Heart right ventricle (tissue), 16 donors: ENCODE measurements at regions not wholly inside any gene's neighbourhood (a gene's known extent, or its start where the extent isn't known, plus 50 kb on each side); places are given as distances from the start of the nearest gene placed in this dataset.

ENCODE experiments used
- ATAC-seq, 8 donors: fragments of 200-7000 bp; cut with Tn5 transposase; one replicate each; pipeline ENCODE4 v1.9.1; 2020; ENCODE audit warnings: mild to moderate bottlenecking in 8 of 8, moderate library complexity in 8 of 8, moderate number of reproducible peaks in 1 of 8
- DNase-seq, 2 donors: peaks; one replicate each; pipeline ENCODE4 v3.0.0-alpha.2; 2020
- H3K27ac ChIP-seq, 10 donors: fragments of 200-600 bp; sonication (generic) in 2 of 10; one replicate each; pipeline versions ENCODE4 v1.5.0 to v1.8.0; 2020 to 2022; ENCODE audit warnings: mild to moderate bottlenecking in 3 of 10
- H3K27me3 ChIP-seq, 7 donors: fragments of 200-600 bp; one replicate each; pipeline ENCODE4 v1.8.0; 2021 to 2022; ENCODE audit warnings: mild to moderate bottlenecking in 2 of 7
- H3K36me3 ChIP-seq, 9 donors: fragments of 200-600 bp; sonication (generic) in 1 of 9; one replicate each; pipeline versions ENCODE4 v1.5.0 to v1.8.0; 2020 to 2022; ENCODE audit warnings: mild to moderate bottlenecking in 2 of 9
- H3K4me1 ChIP-seq, 9 donors: fragments of 200-600 bp; sonication (generic) in 1 of 9; one replicate each; pipeline versions ENCODE4 v1.5.0 to v1.8.0; 2020 to 2022; ENCODE audit warnings: mild to moderate bottlenecking in 4 of 9
- H3K4me3 ChIP-seq, 10 donors: fragments of 200-600 bp; sonication (generic) in 2 of 10; one replicate each; pipeline versions ENCODE4 v1.5.0 to v1.8.0; 2020 to 2022; ENCODE audit warnings: mild to moderate bottlenecking in 7 of 10, moderate library complexity in 2 of 10
- H3K9me3 ChIP-seq, 11 donors: fragments of 200-600 bp in 10 of 11; sonication (generic) in 2 of 11; one replicate each; pipeline versions ENCODE4 v1.5.0 to v1.8.0; 2013 to 2022; ENCODE audit warnings: mild to moderate bottlenecking in 2 of 11, control low read depth in 1 of 11, moderate library complexity in 1 of 11
- WGBS, 2 donors: extraction: QIAGEN DNeasy Blood & Tissue Kit; methylation state at CpG; one replicate each; pipeline ENCODE4 v1.1.7; 2013; ENCODE audit warnings: inconsistent platforms in 1 of 2; 5-methylcytosine and 5-hydroxymethylcytosine counted together
- intact Hi-C, 10 donors: fragments of 100-400 bp; cut with DNase I; formaldehyde crosslinking; loops; one replicate each; pipeline versions ENCODE4 v1.11.1 to v1.14.2; 2022
- TF ChIP-seq, protein P1 (sequence below), 9 donors: fragments of 200-600 bp; sonication (generic) in 2 of 9; IDR thresholded peaks; one replicate each; pipeline versions ENCODE4 v1.5.0 to v1.8.0; 2021 to 2022; ENCODE audit warnings: antibody characterized with exemption in 9 of 9, mild to moderate bottlenecking in 5 of 9, moderate library complexity in 1 of 9
- donor health status: Arrhythmogenic right ventricular cardiomyopathy.
- donor health status: ischemic (EF 13 %, LVEDD 7.1; RV severe dilation, severe dysfunction).
- donor health status: healthy with polysubstance abuse.
- donor health status: DM: no; HTN: yes; CAD: no.
- donor health status: DM: no; HTN: no; CAD: no.
- donor health status: ischemic (EF 25% LVEDD 6.9; RV normal size, moderate dysfunction).
- donor health status: ischemic (EF 25% LVEDD 5.7; RV mildly dilated, moderate dysfunction).
- donor health status: healthy.
- donor health status: DM: yes; HTN: yes; CAD: no.
- donor health status: Ischemic cardiomyopathy.
- donor health status: ischemic (EF 35%, LVEDD 5.7; RV mildly dilated, moderate dysfunction).
- donor health status: nonischemic (EF 11% LVEDD 7.7; RV severe dilation, severe dysfunction).
- donor health status: DM: yes; HTN: yes; CAD: no.
- donor health status: PGD.
- donor health status: ischemic (EF 29% LVEDD 5.4; RV normal size, mild dysfunction).
- donor health status: nonischemic (EF 23%, LVEDD 6.1; RV moderate dilation, normal function).

DNA sequence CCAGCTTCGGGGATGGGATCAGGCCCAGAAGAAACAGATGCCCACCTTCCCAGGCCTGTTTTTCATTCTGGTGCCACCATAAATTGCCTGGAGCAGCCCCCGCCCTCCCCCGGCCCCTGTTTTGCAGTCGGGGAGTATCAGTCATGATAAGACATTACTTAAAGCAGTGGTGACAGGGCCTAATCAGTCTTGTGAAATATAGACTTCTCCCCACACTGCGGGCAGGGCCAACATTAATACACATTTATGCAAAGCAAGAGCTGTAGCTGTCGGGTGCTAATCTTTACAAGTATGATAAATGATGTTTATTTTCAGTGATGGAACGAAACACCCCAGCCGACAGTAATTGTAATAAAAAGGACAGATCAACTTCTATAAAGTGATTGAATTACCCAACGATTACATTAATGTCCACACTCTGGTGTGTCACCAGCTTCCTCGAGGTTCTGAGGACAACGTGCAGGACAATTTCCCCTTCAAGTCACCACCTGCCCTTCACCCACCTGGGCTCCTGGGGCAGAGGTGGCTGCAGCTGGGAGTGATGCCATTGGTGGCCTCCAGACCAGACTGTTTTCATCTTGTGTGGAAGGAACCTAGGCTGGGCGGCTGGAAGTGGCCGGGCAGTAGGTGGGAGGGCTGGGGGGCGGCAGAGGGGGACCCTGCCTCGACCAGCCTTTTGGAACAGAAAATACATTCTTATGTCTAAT, 226.0 kb downstream of the TFCP2L1 start:
- TF ChIP-seq, protein P1, sequence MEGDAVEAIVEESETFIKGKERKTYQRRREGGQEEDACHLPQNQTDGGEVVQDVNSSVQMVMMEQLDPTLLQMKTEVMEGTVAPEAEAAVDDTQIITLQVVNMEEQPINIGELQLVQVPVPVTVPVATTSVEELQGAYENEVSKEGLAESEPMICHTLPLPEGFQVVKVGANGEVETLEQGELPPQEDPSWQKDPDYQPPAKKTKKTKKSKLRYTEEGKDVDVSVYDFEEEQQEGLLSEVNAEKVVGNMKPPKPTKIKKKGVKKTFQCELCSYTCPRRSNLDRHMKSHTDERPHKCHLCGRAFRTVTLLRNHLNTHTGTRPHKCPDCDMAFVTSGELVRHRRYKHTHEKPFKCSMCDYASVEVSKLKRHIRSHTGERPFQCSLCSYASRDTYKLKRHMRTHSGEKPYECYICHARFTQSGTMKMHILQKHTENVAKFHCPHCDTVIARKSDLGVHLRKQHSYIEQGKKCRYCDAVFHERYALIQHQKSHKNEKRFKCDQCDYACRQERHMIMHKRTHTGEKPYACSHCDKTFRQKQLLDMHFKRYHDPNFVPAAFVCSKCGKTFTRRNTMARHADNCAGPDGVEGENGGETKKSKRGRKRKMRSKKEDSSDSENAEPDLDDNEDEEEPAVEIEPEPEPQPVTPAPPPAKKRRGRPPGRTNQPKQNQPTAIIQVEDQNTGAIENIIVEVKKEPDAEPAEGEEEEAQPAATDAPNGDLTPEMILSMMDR (IDR thresholded peaks at IDR 0.05): no peak
- no peak for ATAC-seq
- H3K4me3 ChIP-seq: no peak overlapping the region
- H3K9me3 ChIP-seq: no peaks in the 10 kb centered on the region
- WGBS, 2 donors: 75% methylated on average over 15 of the region's 15 CpGs
- DNase-seq: no peak
- no peak overlapping the region for H3K27ac ChIP-seq
- no peaks in the 10 kb centered on the region for H3K36me3 ChIP-seq
- H3K4me1 ChIP-seq: no peaks in the 10 kb centered on the region
- peaks cover 0 to 38% (median 5%) of the 10 kb centered on the region in 7 donors for H3K27me3 ChIP-seq
- intact Hi-C loops: no loop called here

DNA sequence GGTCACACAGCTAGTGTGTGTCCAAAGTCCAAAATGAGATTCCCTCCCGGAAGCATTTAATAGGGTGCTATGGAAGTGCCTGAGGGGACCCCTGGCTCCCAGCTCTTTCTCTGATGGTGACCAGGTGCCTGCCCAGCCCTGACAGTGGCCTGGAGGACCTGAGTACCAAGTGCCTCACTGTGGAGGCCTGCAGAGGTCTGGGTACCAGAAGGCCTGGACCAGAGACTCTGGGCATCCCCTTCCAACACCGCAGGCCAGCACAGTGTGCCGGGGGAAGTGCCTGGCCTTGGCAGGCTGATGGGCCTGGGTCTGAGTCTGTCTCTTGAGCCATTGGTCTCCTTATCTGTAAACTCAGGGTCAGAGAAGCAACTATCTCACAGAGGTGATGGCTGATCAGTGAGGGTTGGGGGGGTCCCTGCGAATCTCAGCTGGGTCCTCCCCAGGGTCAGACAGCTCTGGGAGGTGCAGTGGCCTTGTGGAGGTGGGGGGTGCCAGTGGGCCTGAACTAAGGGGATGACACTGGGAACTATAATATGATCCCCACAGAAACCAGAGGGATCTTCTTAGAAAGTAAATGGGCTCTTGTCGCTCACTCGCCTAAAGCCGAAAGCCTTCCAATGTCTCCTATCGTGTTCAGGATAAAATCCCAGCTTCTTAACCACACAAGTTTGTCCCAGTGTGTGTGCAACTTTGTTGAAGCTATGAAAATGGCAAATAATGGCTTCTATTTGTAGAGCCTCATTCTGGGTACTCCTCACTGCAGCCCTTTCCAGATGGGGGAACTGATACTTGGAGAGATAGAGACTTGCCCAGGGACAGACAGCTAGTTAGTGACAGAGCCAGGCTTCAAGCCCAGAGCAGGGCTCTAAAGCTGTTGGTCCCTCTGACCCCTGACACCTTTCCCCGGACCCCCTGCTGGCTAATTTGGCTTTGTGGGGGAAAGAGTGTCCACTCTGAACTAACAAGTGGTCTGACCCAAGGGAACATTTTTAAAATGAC, 225.1 kb downstream of the TFCP2L1 start:
- intact Hi-C loops: loop anchor here in 1 of 10 donors (10.0 kb wide), 1 partner anchor 115 kb away; no protein-coding TSS in a partner anchor
- Histone ChIP-seq H3K36me3 (no peaks in the 10 kb centered on the region), H3K4me1 (no peaks in the 10 kb centered on the region), H3K4me3 (no peak overlapping the region), H3K27me3 (peaks cover 0 to 47% (median 15%) of the 10 kb centered on the region in 7 donors), H3K9me3 (no peaks in the 10 kb centered on the region), H3K27ac (no peak overlapping the region)
- DNase-seq (no peak), ATAC-seq (no peak)
- WGBS, 2 donors: 89 to 93% methylated on average over 9 of the region's 9 CpGs
- TF ChIP-seq, protein P1 (IDR thresholded peaks at IDR 0.05): no peak

DNA sequence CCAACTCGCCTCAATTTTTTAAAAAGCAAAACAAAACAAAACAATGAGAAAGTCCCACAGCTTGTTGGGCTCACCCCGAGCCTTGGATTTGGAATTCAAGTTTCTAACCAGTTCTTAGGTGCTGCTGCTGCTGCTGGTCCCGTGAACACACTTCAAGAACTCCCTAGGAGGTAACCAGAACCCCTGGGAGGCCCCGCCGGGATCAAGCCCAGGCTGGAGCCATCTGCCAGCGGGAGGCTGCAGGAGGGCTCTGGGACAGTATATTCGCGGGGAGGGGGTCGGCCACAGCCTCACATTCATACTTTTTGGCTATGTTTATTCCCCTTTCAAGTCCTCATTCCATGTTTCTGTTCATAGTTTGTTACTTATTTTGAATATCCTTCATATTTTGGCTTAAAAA, 223.4 kb downstream of the TFCP2L1 start:
- no peaks in the 10 kb centered on the region for H3K9me3 ChIP-seq
- H3K27ac ChIP-seq: no peak overlapping the region
- H3K4me3 ChIP-seq: no peak overlapping the region
- H3K36me3 ChIP-seq: no peaks in the 10 kb centered on the region
- no peak for ATAC-seq
- no peak for DNase-seq
- intact Hi-C loops: loop anchor here in 1 of 10 donors (10.0 kb wide), 1 partner anchor 117 kb away; no protein-coding TSS in a partner anchor
- H3K4me1 ChIP-seq: no peaks in the 10 kb centered on the region
- WGBS, 2 donors: 64 to 71% methylated on average over 9 of the region's 9 CpGs
- H3K27me3 ChIP-seq: peaks cover 0 to 52% (median 26%) of the 10 kb centered on the region in 7 donors
- TF ChIP-seq, protein P1 (IDR thresholded peaks at IDR 0.05): no peak

DNA sequence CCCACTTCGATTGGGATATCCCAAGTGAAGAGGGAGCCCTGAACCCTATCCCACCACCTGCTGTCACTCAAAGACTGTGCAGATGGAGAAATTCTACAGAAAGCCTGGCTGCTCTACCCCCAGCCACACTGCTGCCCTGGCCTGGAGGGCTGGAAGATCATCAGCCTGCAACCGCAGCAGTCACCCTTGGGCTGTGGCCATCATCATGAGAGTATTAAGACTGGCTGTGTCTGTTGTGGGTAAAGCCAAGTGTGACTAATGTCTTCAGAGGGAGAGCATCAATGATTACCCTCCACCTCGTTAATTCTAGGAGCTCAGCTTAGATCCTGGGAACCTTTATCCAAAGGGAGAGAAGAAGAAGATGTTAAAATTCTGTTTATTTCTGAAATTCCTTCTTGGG, 221.5 kb downstream of the TFCP2L1 start:
- intact Hi-C loops: loop anchor here in 1 of 10 donors (10.0 kb wide), 1 partner anchor 119 kb away; no protein-coding TSS in a partner anchor

More for the DNA sequence above, 221.5 kb downstream of the TFCP2L1 start:
- Histone ChIP-seq H3K27ac (no peak overlapping the region), H3K9me3 (no peaks in the 10 kb centered on the region), H3K4me1 (no peaks in the 10 kb centered on the region), H3K27me3 (peaks cover 0 to 54% (median 26%) of the 10 kb centered on the region in 7 donors), H3K36me3 (no peaks in the 10 kb centered on the region), H3K4me3 (no peak overlapping the region)
- 79 to 81% methylated on average over 3 of the region's 3 CpGs for WGBS, 2 donors
- TF ChIP-seq, protein P1 (IDR thresholded peaks at IDR 0.05): no peak
- no peak for ATAC-seq
- DNase-seq: no peak
